ENCODE measurements at regions not wholly inside any gene's neighbourhood (a gene's known extent, or its start where the extent isn't known, plus 50 kb on each side); places are given as distances from the start of the nearest gene placed in this dataset.

DNA sequence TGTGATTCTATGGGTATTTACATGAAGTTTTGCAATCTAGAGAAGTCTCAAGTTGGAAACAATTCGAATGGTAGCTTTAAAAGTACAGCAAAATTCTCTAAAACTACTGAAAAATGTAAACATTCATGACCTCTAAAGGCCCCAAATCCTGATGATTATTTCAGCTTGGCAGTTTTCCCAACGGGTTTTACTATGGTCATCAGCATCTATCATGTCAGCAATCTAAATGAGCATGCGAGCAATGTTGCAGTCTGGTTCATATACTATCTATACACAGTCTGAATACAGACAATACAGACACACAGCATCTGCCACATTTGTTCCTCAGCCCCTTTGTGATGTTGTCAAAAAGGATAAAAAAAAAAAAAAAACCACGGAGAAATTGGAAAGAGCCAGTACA is 790.3 kb upstream of the HTR2C start:
- TF ChIP-seq NCOR1 (IDR thresholded peaks at IDR 0.05; ENCODE audit: borderline replicate concordance, low read length) (no peak), MAFK (conservative IDR thresholded peaks at IDR 0.05 in 1 of 2, IDR thresholded peaks at IDR 0.05 in 1 of 2; ENCODE audit: low read length in 2 of 2) (no peak), HOXA7 (CRISPR knock-in tag; IDR thresholded peaks at IDR 0.05) (no peak), NR2C2 (CRISPR knock-in tag; IDR thresholded peaks at IDR 0.05; ENCODE audit: borderline replicate concordance) (no peak), EHMT2 (IDR thresholded peaks at IDR 0.05; ENCODE audit: borderline replicate concordance, low read depth, low read length) (no peak), ZNF251 (CRISPR knock-in tag; IDR thresholded peaks at IDR 0.05) (no peak), TOPORS (CRISPR knock-in tag; IDR thresholded peaks at IDR 0.05) (no peak), PLRG1 (conservative IDR thresholded peaks at IDR 0.05) (no peak)
- TF ChIP-seq, protein P1, sequence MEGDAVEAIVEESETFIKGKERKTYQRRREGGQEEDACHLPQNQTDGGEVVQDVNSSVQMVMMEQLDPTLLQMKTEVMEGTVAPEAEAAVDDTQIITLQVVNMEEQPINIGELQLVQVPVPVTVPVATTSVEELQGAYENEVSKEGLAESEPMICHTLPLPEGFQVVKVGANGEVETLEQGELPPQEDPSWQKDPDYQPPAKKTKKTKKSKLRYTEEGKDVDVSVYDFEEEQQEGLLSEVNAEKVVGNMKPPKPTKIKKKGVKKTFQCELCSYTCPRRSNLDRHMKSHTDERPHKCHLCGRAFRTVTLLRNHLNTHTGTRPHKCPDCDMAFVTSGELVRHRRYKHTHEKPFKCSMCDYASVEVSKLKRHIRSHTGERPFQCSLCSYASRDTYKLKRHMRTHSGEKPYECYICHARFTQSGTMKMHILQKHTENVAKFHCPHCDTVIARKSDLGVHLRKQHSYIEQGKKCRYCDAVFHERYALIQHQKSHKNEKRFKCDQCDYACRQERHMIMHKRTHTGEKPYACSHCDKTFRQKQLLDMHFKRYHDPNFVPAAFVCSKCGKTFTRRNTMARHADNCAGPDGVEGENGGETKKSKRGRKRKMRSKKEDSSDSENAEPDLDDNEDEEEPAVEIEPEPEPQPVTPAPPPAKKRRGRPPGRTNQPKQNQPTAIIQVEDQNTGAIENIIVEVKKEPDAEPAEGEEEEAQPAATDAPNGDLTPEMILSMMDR (CRISPR knock-in tag; IDR thresholded peaks at IDR 0.05) = no peak
- TF ChIP-seq, protein P2, sequence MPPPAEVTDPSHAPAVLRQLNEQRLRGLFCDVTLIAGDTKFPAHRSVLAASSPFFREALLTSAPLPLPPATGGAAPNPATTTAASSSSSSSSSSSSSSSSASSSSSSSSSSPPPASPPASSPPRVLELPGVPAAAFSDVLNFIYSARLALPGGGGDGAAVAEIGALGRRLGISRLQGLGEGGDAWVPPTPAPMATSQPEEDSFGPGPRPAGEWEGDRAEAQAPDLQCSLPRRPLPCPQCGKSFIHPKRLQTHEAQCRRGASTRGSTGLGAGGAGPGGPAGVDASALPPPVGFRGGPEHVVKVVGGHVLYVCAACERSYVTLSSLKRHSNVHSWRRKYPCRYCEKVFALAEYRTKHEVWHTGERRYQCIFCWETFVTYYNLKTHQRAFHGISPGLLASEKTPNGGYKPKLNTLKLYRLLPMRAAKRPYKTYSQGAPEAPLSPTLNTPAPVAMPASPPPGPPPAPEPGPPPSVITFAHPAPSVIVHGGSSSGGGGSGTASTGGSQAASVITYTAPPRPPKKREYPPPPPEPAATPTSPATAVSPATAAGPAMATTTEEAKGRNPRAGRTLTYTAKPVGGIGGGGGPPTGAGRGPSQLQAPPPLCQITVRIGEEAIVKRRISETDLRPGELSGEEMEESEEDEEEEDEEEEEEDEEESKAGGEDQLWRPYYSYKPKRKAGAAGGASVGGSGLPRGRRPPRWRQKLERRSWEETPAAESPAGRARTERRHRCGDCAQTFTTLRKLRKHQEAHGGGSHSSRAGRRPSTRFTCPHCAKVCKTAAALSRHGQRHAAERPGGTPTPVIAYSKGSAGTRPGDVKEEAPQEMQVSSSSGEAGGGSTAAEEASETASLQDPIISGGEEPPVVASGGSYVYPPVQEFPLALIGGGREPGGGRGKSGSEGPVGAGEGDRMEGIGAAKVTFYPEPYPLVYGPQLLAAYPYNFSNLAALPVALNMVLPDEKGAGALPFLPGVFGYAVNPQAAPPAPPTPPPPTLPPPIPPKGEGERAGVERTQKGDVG (CRISPR knock-in tag; IDR thresholded peaks at IDR 0.05; ENCODE audit: borderline replicate concordance) = no peak
- TF ChIP-seq, protein P3, sequence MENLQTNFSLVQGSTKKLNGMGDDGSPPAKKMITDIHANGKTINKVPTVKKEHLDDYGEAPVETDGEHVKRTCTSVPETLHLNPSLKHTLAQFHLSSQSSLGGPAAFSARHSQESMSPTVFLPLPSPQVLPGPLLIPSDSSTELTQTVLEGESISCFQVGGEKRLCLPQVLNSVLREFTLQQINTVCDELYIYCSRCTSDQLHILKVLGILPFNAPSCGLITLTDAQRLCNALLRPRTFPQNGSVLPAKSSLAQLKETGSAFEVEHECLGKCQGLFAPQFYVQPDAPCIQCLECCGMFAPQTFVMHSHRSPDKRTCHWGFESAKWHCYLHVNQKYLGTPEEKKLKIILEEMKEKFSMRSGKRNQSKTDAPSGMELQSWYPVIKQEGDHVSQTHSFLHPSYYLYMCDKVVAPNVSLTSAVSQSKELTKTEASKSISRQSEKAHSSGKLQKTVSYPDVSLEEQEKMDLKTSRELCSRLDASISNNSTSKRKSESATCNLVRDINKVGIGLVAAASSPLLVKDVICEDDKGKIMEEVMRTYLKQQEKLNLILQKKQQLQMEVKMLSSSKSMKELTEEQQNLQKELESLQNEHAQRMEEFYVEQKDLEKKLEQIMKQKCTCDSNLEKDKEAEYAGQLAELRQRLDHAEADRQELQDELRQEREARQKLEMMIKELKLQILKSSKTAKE (CRISPR knock-in tag; IDR thresholded peaks at IDR 0.05; ENCODE audit: borderline replicate concordance) = no peak
